ENCODE measurements at regions not wholly inside any gene's neighbourhood (a gene's known extent, or its start where the extent isn't known, plus 50 kb on each side); places are given as distances from the start of the nearest gene placed in this dataset.

- no peaks in the 10 kb centered on the region for H3K36me3 Mint-ChIP-seq
- no peaks in the 10 kb centered on the region for H3K36me3 ChIP-seq (ENCODE audit: insufficient read depth, low read length)
- no peak overlapping the region for H3K27ac ChIP-seq (ENCODE audit: low read depth, low read length)
- DNase-seq = no peak
- no peak overlapping the region for H3K27ac Mint-ChIP-seq
- POLR2A ChIA-PET (ENCODE audit: partially characterized antibody) = no interaction called here
- H3K27me3 Mint-ChIP-seq = no peaks in the 10 kb centered on the region
- no peaks in the 10 kb centered on the region for H3K9me3 ChIP-seq (ENCODE audit: control insufficient read depth in 1 of 2, low read length in 2 of 2)
- H3K27me3 ChIP-seq (ENCODE audit: insufficient read depth, low read length) = no peaks in the 10 kb centered on the region
- H3K9me3 Mint-ChIP-seq = peaks cover 1 to 15% (median 3%) of the 10 kb centered on the region in 8 donors
- no peaks in the 10 kb centered on the region for H3K4me1 ChIP-seq (ENCODE audit: insufficient read depth, low read length)
- intact Hi-C loops (cut with micrococcal nuclease) = no loop called here
- H3K4me3 ChIP-seq (ENCODE audit: low read length in 2 of 2) = no peak overlapping the region
- no peaks in the 10 kb centered on the region for H3K4me1 Mint-ChIP-seq
- CTCF ChIA-PET (ENCODE audit: partially characterized antibody) = no interaction called here
- no peak overlapping the region for H3K4me3 Mint-ChIP-seq
These were observed 690.7 kb downstream of the NCAM2 start for GRCh38 chr21:21688889-21689288.

GRCh38 chr21:21690068-21690665 lies 692.0 kb downstream of the NCAM2 start:
- Mint-ChIP-seq H3K9me3 (peaks cover 0 to 18% (median 3%) of the 10 kb centered on the region in 8 donors), H3K36me3 (no peaks in the 10 kb centered on the region), H3K27ac (no peak overlapping the region), H3K4me1 (no peaks in the 10 kb centered on the region), H3K27me3 (no peaks in the 10 kb centered on the region), H3K4me3 (no peak overlapping the region)
- DNase-seq = no peak
- H3K27ac ChIP-seq (ENCODE audit: low read depth, low read length) = no peak overlapping the region
- H3K4me3 ChIP-seq (ENCODE audit: low read length in 2 of 2) = no peak overlapping the region
- no peaks in the 10 kb centered on the region for H3K4me1 ChIP-seq (ENCODE audit: insufficient read depth, low read length)
- ChIA-PET POLR2A (ENCODE audit: partially characterized antibody) (no interaction called here), CTCF (ENCODE audit: partially characterized antibody) (no interaction called here)
- H3K36me3 ChIP-seq (ENCODE audit: insufficient read depth, low read length) = no peaks in the 10 kb centered on the region
- no peaks in the 10 kb centered on the region for H3K27me3 ChIP-seq (ENCODE audit: insufficient read depth, low read length)
- H3K9me3 ChIP-seq (ENCODE audit: control insufficient read depth in 1 of 2, low read length in 2 of 2) = no peaks in the 10 kb centered on the region
- intact Hi-C loops (cut with micrococcal nuclease) = no loop called here

GRCh38 chr21:21712748-21713520 lies 714.7 kb downstream of the NCAM2 start:
- intact Hi-C loops (cut with micrococcal nuclease) = no loop called here
- no peaks in the 10 kb centered on the region for H3K36me3 ChIP-seq (ENCODE audit: insufficient read depth, low read length)
- POLR2A ChIA-PET (ENCODE audit: partially characterized antibody) = no interaction called here
- no peak for DNase-seq
- CTCF ChIA-PET (ENCODE audit: partially characterized antibody) = no interaction called here
- Mint-ChIP-seq H3K36me3 (no peaks in the 10 kb centered on the region), H3K9me3 (peaks cover 0 to 11% (median 2%) of the 10 kb centered on the region in 8 donors), H3K4me1 (no peaks in the 10 kb centered on the region), H3K27me3 (no peaks in the 10 kb centered on the region), H3K4me3 (no peak overlapping the region), H3K27ac (no peak overlapping the region)
- no peaks in the 10 kb centered on the region for H3K27me3 ChIP-seq (ENCODE audit: insufficient read depth, low read length)
- no peaks in the 10 kb centered on the region for H3K4me1 ChIP-seq (ENCODE audit: insufficient read depth, low read length)
- no peak overlapping the region for H3K27ac ChIP-seq (ENCODE audit: low read depth, low read length)
- H3K9me3 ChIP-seq (ENCODE audit: control insufficient read depth in 1 of 2, low read length in 2 of 2) = no peaks in the 10 kb centered on the region
- no peak overlapping the region for H3K4me3 ChIP-seq (ENCODE audit: low read length in 2 of 2)

GRCh38 chr21:21713651-21714180 lies 715.5 kb downstream of the NCAM2 start:
- intact Hi-C loops (cut with micrococcal nuclease) = no loop called here
- Histone ChIP-seq H3K9me3 (ENCODE audit: control insufficient read depth in 1 of 2, low read length in 2 of 2) (no peaks in the 10 kb centered on the region), H3K36me3 (ENCODE audit: insufficient read depth, low read length) (no peaks in the 10 kb centered on the region), H3K27ac (ENCODE audit: low read depth, low read length) (no peak overlapping the region), H3K4me1 (ENCODE audit: insufficient read depth, low read length) (no peaks in the 10 kb centered on the region), H3K4me3 (ENCODE audit: low read length in 2 of 2) (no peak overlapping the region), H3K27me3 (ENCODE audit: insufficient read depth, low read length) (no peaks in the 10 kb centered on the region)
- Mint-ChIP-seq H3K4me1 (no peaks in the 10 kb centered on the region), H3K27me3 (no peaks in the 10 kb centered on the region), H3K4me3 (no peak overlapping the region), H3K27ac (no peak overlapping the region), H3K9me3 (peaks cover 0 to 7% (median 0%) of the 10 kb centered on the region in 8 donors), H3K36me3 (no peaks in the 10 kb centered on the region)
- ChIA-PET CTCF (ENCODE audit: partially characterized antibody) (no interaction called here), POLR2A (ENCODE audit: partially characterized antibody) (no interaction called here)
- DNase-seq = no peak

GRCh38 chr21:21714426-21714825 lies 716.2 kb downstream of the NCAM2 start:
- no peaks in the 10 kb centered on the region for H3K27me3 ChIP-seq (ENCODE audit: insufficient read depth, low read length)
- Mint-ChIP-seq H3K4me1 (no peaks in the 10 kb centered on the region), H3K4me3 (no peak overlapping the region), H3K27ac (no peak overlapping the region), H3K9me3 (peaks cover 0 to 6% (median under 1%) of the 10 kb centered on the region in 8 donors), H3K27me3 (no peaks in the 10 kb centered on the region), H3K36me3 (no peaks in the 10 kb centered on the region)
- POLR2A ChIA-PET (ENCODE audit: partially characterized antibody) = no interaction called here
- H3K27ac ChIP-seq (ENCODE audit: low read depth, low read length) = no peak overlapping the region
- H3K36me3 ChIP-seq (ENCODE audit: insufficient read depth, low read length) = no peaks in the 10 kb centered on the region
- DNase-seq = no peak
- no peak overlapping the region for H3K4me3 ChIP-seq (ENCODE audit: low read length in 2 of 2)
- no peaks in the 10 kb centered on the region for H3K9me3 ChIP-seq (ENCODE audit: control insufficient read depth in 1 of 2, low read length in 2 of 2)
- CTCF ChIA-PET (ENCODE audit: partially characterized antibody) = no interaction called here
- intact Hi-C loops (cut with micrococcal nuclease) = no loop called here
- H3K4me1 ChIP-seq (ENCODE audit: insufficient read depth, low read length) = no peaks in the 10 kb centered on the region

- Mint-ChIP-seq H3K27ac (no peak overlapping the region), H3K4me1 (no peaks in the 10 kb centered on the region), H3K27me3 (no peaks in the 10 kb centered on the region), H3K9me3 (peaks cover 0 to 7% (median 4%) of the 10 kb centered on the region in 8 donors), H3K36me3 (no peaks in the 10 kb centered on the region), H3K4me3 (no peak overlapping the region)
- ChIA-PET POLR2A (ENCODE audit: partially characterized antibody) (no interaction called here), CTCF (ENCODE audit: partially characterized antibody) (no interaction called here)
- intact Hi-C loops (cut with micrococcal nuclease) = no loop called here
- Histone ChIP-seq H3K4me1 (ENCODE audit: insufficient read depth, low read length) (no peaks in the 10 kb centered on the region), H3K4me3 (ENCODE audit: low read length in 2 of 2) (no peak overlapping the region), H3K36me3 (ENCODE audit: insufficient read depth, low read length) (no peaks in the 10 kb centered on the region), H3K27me3 (ENCODE audit: insufficient read depth, low read length) (no peaks in the 10 kb centered on the region), H3K9me3 (ENCODE audit: control insufficient read depth in 1 of 2, low read length in 2 of 2) (no peaks in the 10 kb centered on the region), H3K27ac (ENCODE audit: low read depth, low read length) (no peak overlapping the region)
- no peak for DNase-seq
These were observed 717.2 kb downstream of the NCAM2 start for GRCh38 chr21:21715266-21715969.

GRCh38 chr21:21722731-21723130 lies 724.5 kb downstream of the NCAM2 start:
- H3K9me3 ChIP-seq (ENCODE audit: control insufficient read depth in 1 of 2, low read length in 2 of 2) = no peaks in the 10 kb centered on the region
- no peak for DNase-seq
- no peaks in the 10 kb centered on the region for H3K4me1 ChIP-seq (ENCODE audit: insufficient read depth, low read length)
- CTCF ChIA-PET (ENCODE audit: partially characterized antibody) = no interaction called here
- Mint-ChIP-seq H3K9me3 (peaks cover 0 to 10% (median 2%) of the 10 kb centered on the region in 8 donors), H3K27ac (no peak overlapping the region), H3K36me3 (no peaks in the 10 kb centered on the region), H3K4me1 (no peaks in the 10 kb centered on the region), H3K27me3 (no peaks in the 10 kb centered on the region), H3K4me3 (no peak overlapping the region)
- H3K4me3 ChIP-seq (ENCODE audit: low read length in 2 of 2) = no peak overlapping the region
- H3K27ac ChIP-seq (ENCODE audit: low read depth, low read length) = no peak overlapping the region
- POLR2A ChIA-PET (ENCODE audit: partially characterized antibody) = no interaction called here
- H3K27me3 ChIP-seq (ENCODE audit: insufficient read depth, low read length) = no peaks in the 10 kb centered on the region
- intact Hi-C loops (cut with micrococcal nuclease) = no loop called here
- H3K36me3 ChIP-seq (ENCODE audit: insufficient read depth, low read length) = no peaks in the 10 kb centered on the region

Measured in CD4-positive, alpha-beta memory T cell (primary cell).